ENCODE measurements at regions not wholly inside any gene's neighbourhood (a gene's known extent, or its start where the extent isn't known, plus 50 kb on each side); places are given as distances from the start of the nearest gene placed in this dataset.

GRCh38 chr6:134866563-134866962 is 83.3 kb downstream of the ALDH8A1 start:
- Mint-ChIP-seq H3K4me3 (no peak overlapping the region), H3K36me3 (ENCODE audit: low read depth) (no peaks in the 10 kb centered on the region), H3K27me3 (peaks cover 9% of the 10 kb centered on the region), H3K4me1 (peaks cover 12% of the 10 kb centered on the region), H3K27ac (no peak overlapping the region)
- no peaks in the 10 kb centered on the region for H3K9me3 ChIP-seq (ENCODE audit: control insufficient read depth, low read length, poor library complexity, severe bottlenecking)
- no peak for DNase-seq
- no peak for ATAC-seq

- no peaks in the 10 kb centered on the region for H3K9me3 ChIP-seq (ENCODE audit: control insufficient read depth, low read length, poor library complexity, severe bottlenecking)
- peaks cover 2% of the 10 kb centered on the region for H3K4me1 Mint-ChIP-seq
- DNase-seq, result no peak
- peaks cover 9% of the 10 kb centered on the region for H3K27me3 Mint-ChIP-seq
- no peak for ATAC-seq
- peak overlapping the region; percentile 19 for H3K4me3 Mint-ChIP-seq
- H3K27ac Mint-ChIP-seq, result no peak overlapping the region
- no peaks in the 10 kb centered on the region for H3K36me3 Mint-ChIP-seq (ENCODE audit: low read depth)
Measured at GRCh38 chr6:134864558-134864957, 85.3 kb downstream of the ALDH8A1 start.

GRCh38 chr6:134863763-134864510 is 86.0 kb downstream of the ALDH8A1 start:
- H3K9me3 ChIP-seq (ENCODE audit: control insufficient read depth, low read length, poor library complexity, severe bottlenecking), result no peaks in the 10 kb centered on the region
- Mint-ChIP-seq H3K27ac (no peak overlapping the region), H3K4me1 (peaks cover 2% of the 10 kb centered on the region), H3K36me3 (ENCODE audit: low read depth) (no peaks in the 10 kb centered on the region), H3K4me3 (peak overlapping the region; percentile 19), H3K27me3 (peaks cover 9% of the 10 kb centered on the region)
- ATAC-seq, result no peak
- no peak for DNase-seq

- Mint-ChIP-seq H3K4me3 (no peak overlapping the region), H3K27ac (no peak overlapping the region), H3K27me3 (peaks cover 31% of the 10 kb centered on the region), H3K4me1 (peaks cover 4% of the 10 kb centered on the region), H3K36me3 (ENCODE audit: low read depth) (no peaks in the 10 kb centered on the region)
- no peaks in the 10 kb centered on the region for H3K9me3 ChIP-seq (ENCODE audit: control insufficient read depth, low read length, poor library complexity, severe bottlenecking)
- no peak for DNase-seq
- ATAC-seq, result no peak
Measured at GRCh38 chr6:134854366-134854765, 95.5 kb downstream of the ALDH8A1 start.

GRCh38 chr6:134853111-134854055 is 96.5 kb downstream of the ALDH8A1 start:
- Mint-ChIP-seq H3K36me3 (ENCODE audit: low read depth) (no peaks in the 10 kb centered on the region), H3K27me3 (peaks cover 31% of the 10 kb centered on the region), H3K4me3 (no peak overlapping the region), H3K4me1 (peaks cover 4% of the 10 kb centered on the region), H3K27ac (no peak overlapping the region)
- DNase-seq (no peak), ATAC-seq (no peak)
- no peaks in the 10 kb centered on the region for H3K9me3 ChIP-seq (ENCODE audit: control insufficient read depth, low read length, poor library complexity, severe bottlenecking)

GRCh38 chr6:134851548-134851947 is 98.4 kb downstream of the ALDH8A1 start:
- no peak overlapping the region for H3K27ac Mint-ChIP-seq
- H3K36me3 Mint-ChIP-seq (ENCODE audit: low read depth), result no peaks in the 10 kb centered on the region
- no peak for ATAC-seq
- H3K9me3 ChIP-seq (ENCODE audit: control insufficient read depth, low read length, poor library complexity, severe bottlenecking), result no peaks in the 10 kb centered on the region
- DNase-seq, result no peak
- peaks cover 36% of the 10 kb centered on the region for H3K27me3 Mint-ChIP-seq
- H3K4me1 Mint-ChIP-seq, result peaks cover 4% of the 10 kb centered on the region
- H3K4me3 Mint-ChIP-seq, result no peak overlapping the region

GRCh38 chr6:134850721-134851305 is 99.1 kb downstream of the ALDH8A1 start:
- Mint-ChIP-seq H3K27ac (no peak overlapping the region), H3K4me3 (no peak overlapping the region), H3K4me1 (peaks cover 4% of the 10 kb centered on the region), H3K36me3 (ENCODE audit: low read depth) (no peaks in the 10 kb centered on the region), H3K27me3 (peaks cover 40% of the 10 kb centered on the region)
- no peak for ATAC-seq
- H3K9me3 ChIP-seq (ENCODE audit: control insufficient read depth, low read length, poor library complexity, severe bottlenecking), result no peaks in the 10 kb centered on the region
- DNase-seq, result no peak

GRCh38 chr6:134849920-134850447 is 99.9 kb downstream of the ALDH8A1 start:
- Mint-ChIP-seq H3K27me3 (peaks cover 41% of the 10 kb centered on the region), H3K36me3 (ENCODE audit: low read depth) (no peaks in the 10 kb centered on the region), H3K27ac (no peak overlapping the region), H3K4me3 (no peak overlapping the region), H3K4me1 (peaks cover 4% of the 10 kb centered on the region)
- DNase-seq (no peak), ATAC-seq (no peak)
- H3K9me3 ChIP-seq (ENCODE audit: control insufficient read depth, low read length, poor library complexity, severe bottlenecking), result no peaks in the 10 kb centered on the region

- H3K4me1 Mint-ChIP-seq, result no peaks in the 10 kb centered on the region
- H3K27ac Mint-ChIP-seq, result no peak overlapping the region
- no peaks in the 10 kb centered on the region for H3K9me3 ChIP-seq (ENCODE audit: control insufficient read depth, low read length, poor library complexity, severe bottlenecking)
- no peak for ATAC-seq
- H3K4me3 Mint-ChIP-seq, result no peak overlapping the region
- no peaks in the 10 kb centered on the region for H3K36me3 Mint-ChIP-seq (ENCODE audit: low read depth)
- DNase-seq, result no peak
- H3K27me3 Mint-ChIP-seq, result peaks cover 33% of the 10 kb centered on the region
Measured at GRCh38 chr6:134848076-134848475, 101.8 kb downstream of the ALDH8A1 start.

GRCh38 chr6:134846865-134847264 is 103.0 kb downstream of the ALDH8A1 start:
- Mint-ChIP-seq H3K4me3 (no peak overlapping the region), H3K4me1 (no peaks in the 10 kb centered on the region), H3K27me3 (peaks cover 39% of the 10 kb centered on the region), H3K27ac (no peak overlapping the region), H3K36me3 (ENCODE audit: low read depth) (no peaks in the 10 kb centered on the region)
- H3K9me3 ChIP-seq (ENCODE audit: control insufficient read depth, low read length, poor library complexity, severe bottlenecking), result no peaks in the 10 kb centered on the region
- ATAC-seq (no peak), DNase-seq (no peak)

GRCh38 chr6:134846031-134846430 is 103.9 kb downstream of the ALDH8A1 start:
- no peaks in the 10 kb centered on the region for H3K9me3 ChIP-seq (ENCODE audit: control insufficient read depth, low read length, poor library complexity, severe bottlenecking)
- H3K27ac Mint-ChIP-seq, result no peak overlapping the region
- H3K36me3 Mint-ChIP-seq (ENCODE audit: low read depth), result no peaks in the 10 kb centered on the region
- H3K4me1 Mint-ChIP-seq, result no peaks in the 10 kb centered on the region
- no peak overlapping the region for H3K4me3 Mint-ChIP-seq
- no peak for ATAC-seq
- peaks cover 36% of the 10 kb centered on the region for H3K27me3 Mint-ChIP-seq
- no peak for DNase-seq

- H3K27ac Mint-ChIP-seq, result no peak overlapping the region
- no peaks in the 10 kb centered on the region for H3K4me1 Mint-ChIP-seq
- ATAC-seq (no peak), DNase-seq (no peak)
- no peaks in the 10 kb centered on the region for H3K9me3 ChIP-seq (ENCODE audit: control insufficient read depth, low read length, poor library complexity, severe bottlenecking)
- H3K36me3 Mint-ChIP-seq (ENCODE audit: low read depth), result no peaks in the 10 kb centered on the region
- H3K27me3 Mint-ChIP-seq, result peaks cover 47% of the 10 kb centered on the region
- no peak overlapping the region for H3K4me3 Mint-ChIP-seq
Measured at GRCh38 chr6:134844120-134844519, 105.8 kb downstream of the ALDH8A1 start.

Measured in T-helper 17 cell (primary cell).